ENCODE measurements at regions not wholly inside any gene's neighbourhood (a gene's known extent, or its start where the extent isn't known, plus 50 kb on each side); places are given as distances from the start of the nearest gene placed in this dataset.

DNA sequence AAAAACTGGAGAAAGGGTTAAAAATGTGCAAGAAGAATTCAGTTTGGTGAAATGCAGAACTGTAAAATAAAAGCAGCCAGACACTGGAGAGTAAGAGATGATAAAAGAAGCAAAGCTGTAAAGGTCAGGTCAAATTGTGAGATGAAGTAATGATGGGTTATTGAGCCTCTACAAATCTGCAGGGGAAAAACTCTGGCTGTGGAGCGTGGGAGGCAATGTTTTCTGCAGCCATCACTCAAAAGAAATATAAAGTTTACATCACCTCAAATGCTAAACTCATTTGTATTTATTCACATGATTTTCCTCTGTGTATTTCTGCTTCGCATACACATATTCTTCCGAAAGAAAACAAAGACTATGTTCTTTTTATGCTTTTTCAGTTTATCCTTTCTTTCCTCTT lies 158.8 kb upstream of the GPR149 start:
- intact Hi-C loops (cut with DNase I; ENCODE audit: low total_unique reads) (no loop called here), in situ Hi-C loops (cut with MboI; ENCODE audit: low sequenced_read_pairs in 4 of 4) (no loop called here)
- TF ChIP-seq CTCF (IDR thresholded peaks at IDR 0.05 in 4 of 5, conservative IDR thresholded peaks at IDR 0.05 in 1 of 5) (no peak), POLR2A (IDR thresholded peaks at IDR 0.05) (no peak)
- Histone ChIP-seq H3K36me3 (no peaks in the 10 kb centered on the region), H3K9me3 (no peaks in the 10 kb centered on the region), H3K27me3 (no peaks in the 10 kb centered on the region), H3K4me1 (no peaks in the 10 kb centered on the region), H3K4me3 (no peak overlapping the region), H3K27ac (no peak overlapping the region)
- DNase-seq (no peak), ATAC-seq (no peak)

GRCh38 chr3:154584974-154585373 lies 155.0 kb upstream of the GPR149 start:
- ATAC-seq (no peak), DNase-seq (no peak)
- no peaks in the 10 kb centered on the region for H3K27me3 ChIP-seq
- H3K27ac ChIP-seq: no peak overlapping the region
- TF ChIP-seq POLR2A (IDR thresholded peaks at IDR 0.05) (no peak), CTCF (IDR thresholded peaks at IDR 0.05 in 4 of 5, conservative IDR thresholded peaks at IDR 0.05 in 1 of 5) (no peak)
- intact Hi-C loops (cut with DNase I; ENCODE audit: low total_unique reads) (no loop called here), in situ Hi-C loops (cut with MboI; ENCODE audit: low sequenced_read_pairs in 4 of 4) (no loop called here)
- H3K36me3 ChIP-seq: no peaks in the 10 kb centered on the region
- no peaks in the 10 kb centered on the region for H3K9me3 ChIP-seq
- H3K4me1 ChIP-seq: no peaks in the 10 kb centered on the region
- H3K4me3 ChIP-seq: no peak overlapping the region

DNA sequence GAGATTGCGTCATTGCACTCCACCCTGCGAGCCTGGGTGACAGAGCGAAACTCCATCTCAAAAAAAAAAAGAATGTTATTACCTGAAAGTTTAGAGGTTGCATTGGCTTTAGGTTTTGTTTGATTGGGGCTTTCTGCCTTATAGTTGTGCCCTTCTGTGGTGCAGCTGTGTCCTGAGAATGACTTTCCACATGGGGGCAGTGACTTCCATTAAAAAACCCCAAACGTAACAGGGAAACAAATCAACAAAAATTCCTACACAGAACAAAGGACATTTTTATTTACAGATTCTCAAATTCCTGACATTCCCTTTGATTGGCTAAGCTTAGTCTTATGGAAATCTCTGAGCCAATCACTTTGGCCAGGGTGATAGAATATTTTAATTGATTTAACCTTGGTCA lies 154.1 kb upstream of the GPR149 start:
- Histone ChIP-seq H3K4me1 (no peaks in the 10 kb centered on the region), H3K9me3 (no peaks in the 10 kb centered on the region), H3K27ac (no peak overlapping the region), H3K36me3 (no peaks in the 10 kb centered on the region), H3K27me3 (no peaks in the 10 kb centered on the region), H3K4me3 (no peak overlapping the region)
- ATAC-seq (no peak), DNase-seq (no peak)
- intact Hi-C loops (cut with DNase I; ENCODE audit: low total_unique reads): no loop called here
- TF ChIP-seq CTCF (IDR thresholded peaks at IDR 0.05 in 4 of 5, conservative IDR thresholded peaks at IDR 0.05 in 1 of 5): no peak
- no peak for TF ChIP-seq POLR2A (IDR thresholded peaks at IDR 0.05)
- in situ Hi-C loops (cut with MboI; ENCODE audit: low sequenced_read_pairs in 4 of 4): no loop called here

- Histone ChIP-seq H3K27ac (no peak overlapping the region), H3K36me3 (no peaks in the 10 kb centered on the region), H3K4me3 (no peak overlapping the region), H3K9me3 (no peaks in the 10 kb centered on the region), H3K4me1 (no peaks in the 10 kb centered on the region), H3K27me3 (no peaks in the 10 kb centered on the region)
- ATAC-seq (no peak), DNase-seq (no peak)
- no peak for TF ChIP-seq CTCF (IDR thresholded peaks at IDR 0.05 in 4 of 5, conservative IDR thresholded peaks at IDR 0.05 in 1 of 5)
- TF ChIP-seq POLR2A (IDR thresholded peaks at IDR 0.05): no peak
- in situ Hi-C loops (cut with MboI; ENCODE audit: low sequenced_read_pairs in 4 of 4) (no loop called here), intact Hi-C loops (cut with DNase I; ENCODE audit: low total_unique reads) (no loop called here)
Measured at GRCh38 chr3:154583086-154583634, 153.2 kb upstream of the GPR149 start.

DNA sequence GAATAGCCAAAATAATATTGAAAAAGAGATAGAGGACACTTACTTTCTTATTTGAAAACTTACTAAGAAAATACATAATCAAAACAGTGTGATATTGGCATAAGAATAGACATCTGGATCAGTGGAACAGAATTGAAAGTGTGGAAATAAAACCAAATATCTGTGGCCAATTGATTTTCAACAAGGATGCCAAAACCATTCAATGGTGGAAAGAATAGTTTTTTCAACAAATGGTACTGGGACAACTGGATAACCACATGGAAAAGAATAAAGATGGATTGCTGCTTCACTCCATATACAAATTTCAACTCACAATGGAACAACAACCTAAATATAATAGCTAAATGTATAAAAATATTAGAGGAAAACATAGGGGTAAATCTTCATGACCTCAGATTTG lies 152.5 kb upstream of the GPR149 start:
- DNase-seq (no peak), ATAC-seq (no peak)
- Histone ChIP-seq H3K4me1 (no peaks in the 10 kb centered on the region), H3K9me3 (no peaks in the 10 kb centered on the region), H3K27me3 (no peaks in the 10 kb centered on the region), H3K4me3 (no peak overlapping the region), H3K36me3 (no peaks in the 10 kb centered on the region), H3K27ac (no peak overlapping the region)
- intact Hi-C loops (cut with DNase I; ENCODE audit: low total_unique reads): no loop called here
- TF ChIP-seq POLR2A (IDR thresholded peaks at IDR 0.05) (no peak), CTCF (IDR thresholded peaks at IDR 0.05 in 4 of 5, conservative IDR thresholded peaks at IDR 0.05 in 1 of 5) (no peak)
- in situ Hi-C loops (cut with MboI; ENCODE audit: low sequenced_read_pairs in 4 of 4): no loop called here
